T-helper 17 cell (primary cell): ENCODE measurements at regions not wholly inside any gene's neighbourhood (a gene's known extent, or its start where the extent isn't known, plus 50 kb on each side); places are given as distances from the start of the nearest gene placed in this dataset.

Experiments
- ATAC-seq: fragments of 150-1000 bp; cut with Tn5 transposase; 2 replicates; pipeline ENCODE4 v1.10.0; 2021; ENCODE audit warnings: mild to moderate bottlenecking, moderate library complexity
- DNase-seq, 3 donors: peaks; one replicate each; pipeline versions ENCODE4 v3.0.0 to v3.0.0-alpha.2; 2020 to 2021
- H3K9me3 ChIP-seq: one replicate; pipeline ENCODE4 v1.7.0; 2013; ENCODE audit warnings: low read length, mild to moderate bottlenecking; ENCODE audit not compliant: control insufficient read depth, poor library complexity, severe bottlenecking
- H3K27ac Mint-ChIP-seq: one replicate; pipeline ENCODE4 v1.8.0; 2022; ENCODE audit warnings: mild to moderate bottlenecking, moderate library complexity, mixed read lengths
- H3K27me3 Mint-ChIP-seq: one replicate; pipeline ENCODE4 v1.8.0; 2022; ENCODE audit warnings: mixed read lengths
- H3K36me3 Mint-ChIP-seq: one replicate; pipeline ENCODE4 v1.8.0; 2022; ENCODE audit warnings: low read depth, mixed read lengths
- H3K4me1 Mint-ChIP-seq: one replicate; pipeline ENCODE4 v1.8.0; 2022; ENCODE audit warnings: mild to moderate bottlenecking, mixed read lengths
- H3K4me3 Mint-ChIP-seq: one replicate; pipeline ENCODE4 v1.8.0; 2022; ENCODE audit warnings: mild to moderate bottlenecking, moderate library complexity, mixed read lengths

DNA sequence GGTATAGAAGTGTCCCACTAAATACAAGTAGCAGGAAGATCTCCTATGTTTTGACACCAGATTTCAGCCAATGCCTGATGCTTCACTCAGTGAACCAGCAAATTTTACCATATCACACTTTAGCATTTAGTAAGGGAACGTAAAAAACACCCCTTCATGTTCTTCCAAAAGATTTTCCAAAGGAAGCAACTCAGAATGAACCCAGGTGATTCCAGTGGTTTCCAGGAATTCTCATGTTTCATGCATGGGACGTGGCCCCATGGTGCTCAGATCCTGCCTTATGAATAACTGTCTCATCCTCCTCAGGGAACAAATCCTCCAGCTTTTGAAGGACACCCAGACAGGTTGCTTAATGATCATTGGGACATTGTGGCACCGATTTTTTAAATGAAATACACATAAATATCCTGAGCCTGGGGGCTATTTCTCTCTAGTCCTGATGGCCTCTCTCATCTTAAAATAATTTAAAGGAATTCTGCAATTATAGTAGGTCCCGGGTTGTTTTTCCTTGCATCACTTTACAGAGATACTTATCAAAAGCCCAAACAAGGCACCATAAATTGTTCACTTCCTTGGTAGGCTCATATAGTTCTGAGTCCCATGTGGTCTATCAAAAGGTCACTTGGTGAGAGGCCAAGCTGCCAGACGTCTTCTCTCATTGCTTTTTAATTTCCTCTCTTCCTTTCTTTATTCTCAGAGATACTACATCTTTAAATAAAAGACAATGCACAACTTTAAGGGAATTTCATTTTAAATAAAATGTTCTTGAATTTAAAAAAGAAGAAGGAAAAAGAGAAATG is 261.0 kb downstream of the ZNF516 start:
- Mint-ChIP-seq H3K27me3 (peaks cover 16% of the 10 kb centered on the region), H3K36me3 (no peaks in the 10 kb centered on the region), H3K4me1 (no peaks in the 10 kb centered on the region), H3K27ac (no peak overlapping the region), H3K4me3 (no peak overlapping the region)
- no peaks in the 10 kb centered on the region for H3K9me3 ChIP-seq
- DNase-seq (no peak), ATAC-seq (no peak)

DNA sequence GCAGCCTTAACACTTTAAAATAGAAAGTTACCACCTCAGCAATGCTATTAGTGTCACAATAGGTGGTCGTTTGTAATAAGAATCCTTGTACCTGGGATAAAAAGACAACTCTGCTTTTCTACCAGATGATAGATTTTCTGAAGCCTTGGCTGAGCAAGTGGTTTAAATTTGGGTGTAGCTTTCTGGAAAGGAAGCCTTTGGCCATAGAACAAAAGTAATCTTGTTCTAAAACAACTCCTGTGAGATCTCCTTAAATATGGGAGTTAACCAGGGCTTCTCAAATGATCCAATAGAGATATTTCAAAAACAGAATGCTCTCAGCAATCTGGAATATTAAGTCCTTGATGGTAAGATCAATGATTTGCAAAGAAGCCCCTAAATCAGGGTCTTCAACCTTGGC is 261.6 kb downstream of the ZNF516 start:
- no peaks in the 10 kb centered on the region for H3K4me1 Mint-ChIP-seq
- no peak for DNase-seq
- H3K27me3 Mint-ChIP-seq, result peaks cover 16% of the 10 kb centered on the region
- H3K36me3 Mint-ChIP-seq, result no peaks in the 10 kb centered on the region
- no peak for ATAC-seq
- H3K27ac Mint-ChIP-seq, result no peak overlapping the region
- no peak overlapping the region for H3K4me3 Mint-ChIP-seq
- H3K9me3 ChIP-seq, result no peaks in the 10 kb centered on the region

DNA sequence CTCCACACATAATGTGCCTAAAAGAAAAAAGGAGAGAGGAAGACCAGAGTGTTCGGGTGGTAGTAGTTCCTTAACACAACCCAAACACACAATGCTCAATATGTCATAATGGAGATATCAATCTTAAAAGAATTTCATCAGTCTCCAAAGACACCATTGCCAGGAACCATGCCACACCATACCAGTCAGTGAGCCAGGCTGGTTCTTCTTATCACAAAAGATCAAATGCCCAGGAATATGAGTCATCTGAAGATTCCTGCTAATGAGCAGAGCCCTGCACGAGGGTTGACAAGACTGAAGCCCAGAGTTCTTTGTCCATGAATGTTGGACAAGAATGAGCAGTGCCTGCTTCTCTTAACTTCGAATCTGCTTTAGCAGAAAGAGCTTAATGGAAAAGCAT is 262.3 kb downstream of the ZNF516 start:
- DNase-seq (no peak), ATAC-seq (no peak)
- Mint-ChIP-seq H3K27ac (no peak overlapping the region), H3K27me3 (peaks cover 16% of the 10 kb centered on the region), H3K4me3 (no peak overlapping the region), H3K4me1 (no peaks in the 10 kb centered on the region), H3K36me3 (no peaks in the 10 kb centered on the region)
- H3K9me3 ChIP-seq, result no peaks in the 10 kb centered on the region

DNA sequence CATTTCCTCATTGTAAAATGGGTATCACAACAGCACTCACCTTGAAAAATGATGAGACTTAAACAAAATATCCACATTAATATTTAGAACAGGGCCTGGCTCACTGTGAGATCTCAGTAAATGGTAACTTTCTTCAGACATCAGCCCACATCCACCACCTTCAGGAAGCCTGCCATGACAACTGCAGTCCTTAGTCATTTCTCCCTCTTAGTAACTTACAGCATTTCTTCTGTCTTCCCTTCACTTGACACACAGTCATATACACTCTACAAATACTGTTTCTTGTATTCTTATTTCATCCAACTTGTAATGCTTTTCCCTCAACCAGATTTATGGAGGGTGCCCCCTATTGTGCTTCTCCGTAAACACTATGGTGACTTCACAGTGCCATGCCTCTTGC is 263.0 kb downstream of the ZNF516 start:
- no peaks in the 10 kb centered on the region for H3K9me3 ChIP-seq
- Mint-ChIP-seq H3K27me3 (peaks cover 16% of the 10 kb centered on the region), H3K27ac (no peak overlapping the region), H3K36me3 (no peaks in the 10 kb centered on the region), H3K4me1 (no peaks in the 10 kb centered on the region), H3K4me3 (no peak overlapping the region)
- DNase-seq (no peak), ATAC-seq (no peak)

DNA sequence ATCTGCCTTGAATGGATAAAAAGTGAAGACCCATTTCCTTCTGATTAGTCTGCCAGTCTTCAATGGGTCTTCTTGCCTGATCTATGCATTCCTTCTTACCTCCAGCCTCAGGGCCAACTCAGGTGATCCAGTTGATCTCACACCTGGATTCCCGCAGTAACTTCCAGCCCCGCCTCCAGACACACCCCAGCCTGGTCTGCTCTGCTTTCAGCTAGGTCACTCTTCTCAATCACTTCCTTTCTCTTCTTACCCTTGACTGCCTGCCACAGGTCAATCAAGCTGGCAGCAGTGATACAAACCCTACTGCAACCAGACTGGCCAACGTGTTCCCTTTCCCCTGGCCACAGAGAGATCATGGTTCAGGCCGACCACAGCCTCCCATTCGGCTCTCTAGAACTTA is 263.6 kb downstream of the ZNF516 start:
- no peaks in the 10 kb centered on the region for H3K9me3 ChIP-seq
- Mint-ChIP-seq H3K4me1 (no peaks in the 10 kb centered on the region), H3K27ac (no peak overlapping the region), H3K27me3 (peaks cover 16% of the 10 kb centered on the region), H3K36me3 (no peaks in the 10 kb centered on the region), H3K4me3 (no peak overlapping the region)
- ATAC-seq, result no peak
- no peak for DNase-seq

DNA sequence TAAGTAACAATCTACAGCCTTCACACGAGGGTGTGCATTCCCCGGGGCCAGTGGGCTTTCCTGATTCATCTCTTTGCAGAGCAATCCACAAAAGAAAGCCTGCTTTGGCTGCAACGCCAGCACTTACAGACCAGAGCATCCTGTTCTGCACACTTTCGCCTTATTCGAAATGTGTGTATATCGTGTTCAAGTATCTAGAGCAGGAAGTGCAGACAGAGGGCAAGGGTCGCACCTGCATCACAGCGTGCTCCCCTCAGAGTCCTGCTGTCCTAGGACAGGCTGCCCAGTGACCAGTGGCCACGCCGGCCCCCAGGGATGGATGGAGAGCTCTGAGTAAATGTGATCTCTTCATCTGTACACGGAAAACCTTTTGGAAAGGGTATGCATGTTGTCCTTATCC is 264.3 kb downstream of the ZNF516 start:
- ATAC-seq (no peak), DNase-seq (no peak)
- H3K9me3 ChIP-seq, result no peaks in the 10 kb centered on the region
- no peaks in the 10 kb centered on the region for H3K36me3 Mint-ChIP-seq
- H3K27me3 Mint-ChIP-seq, result peaks cover 15% of the 10 kb centered on the region
- H3K27ac Mint-ChIP-seq, result no peak overlapping the region
- H3K4me1 Mint-ChIP-seq, result no peaks in the 10 kb centered on the region
- no peak overlapping the region for H3K4me3 Mint-ChIP-seq

DNA sequence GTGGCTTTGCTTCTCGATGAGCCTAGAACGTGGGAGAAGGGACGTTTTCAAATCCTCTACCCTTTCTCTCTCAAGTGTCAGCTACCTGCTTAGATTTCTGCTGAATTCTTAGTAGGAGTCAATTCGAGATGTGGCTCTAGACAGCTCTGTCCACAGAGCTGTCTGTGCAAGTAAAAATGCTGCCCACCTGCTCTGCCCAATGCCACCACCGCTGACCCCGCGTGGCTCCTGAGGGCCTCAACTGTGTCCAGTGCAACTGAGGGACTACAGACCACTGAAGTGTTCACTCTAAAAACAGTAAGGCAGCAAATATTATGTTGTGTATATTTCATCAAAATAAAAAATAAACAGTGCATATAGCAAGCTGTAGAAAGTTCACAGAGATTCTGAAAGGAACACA is 266.3 kb downstream of the ZNF516 start:
- Mint-ChIP-seq H3K4me1 (no peaks in the 10 kb centered on the region), H3K27me3 (peaks cover 12% of the 10 kb centered on the region), H3K36me3 (no peaks in the 10 kb centered on the region), H3K4me3 (no peak overlapping the region), H3K27ac (no peak overlapping the region)
- ATAC-seq, result no peak
- no peaks in the 10 kb centered on the region for H3K9me3 ChIP-seq
- no peak for DNase-seq

DNA sequence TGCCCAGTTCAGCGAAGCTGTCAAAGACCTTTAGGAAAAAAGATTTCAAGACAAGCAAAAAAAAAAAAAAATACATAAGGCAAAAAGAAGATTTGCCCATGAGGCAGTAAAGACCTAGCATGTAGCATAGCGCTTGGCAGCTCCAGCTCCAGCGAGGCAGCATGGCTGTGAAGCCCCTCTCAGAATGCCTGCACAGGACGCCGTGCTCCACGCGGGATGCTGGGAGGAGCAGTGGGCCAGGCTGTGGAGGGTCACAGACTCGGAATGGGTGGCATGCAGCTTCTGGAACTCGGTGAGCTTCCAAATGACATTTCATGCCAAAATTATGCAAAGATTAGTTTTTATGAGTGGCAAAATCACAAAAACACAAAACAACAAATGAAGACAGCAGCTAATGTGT is 267.3 kb downstream of the ZNF516 start:
- H3K4me1 Mint-ChIP-seq, result no peaks in the 10 kb centered on the region
- H3K36me3 Mint-ChIP-seq, result no peaks in the 10 kb centered on the region
- H3K4me3 Mint-ChIP-seq, result no peak overlapping the region
- H3K27ac Mint-ChIP-seq, result no peak overlapping the region
- H3K27me3 Mint-ChIP-seq, result peaks cover 7% of the 10 kb centered on the region
- DNase-seq (no peak), ATAC-seq (no peak)
- no peaks in the 10 kb centered on the region for H3K9me3 ChIP-seq

DNA sequence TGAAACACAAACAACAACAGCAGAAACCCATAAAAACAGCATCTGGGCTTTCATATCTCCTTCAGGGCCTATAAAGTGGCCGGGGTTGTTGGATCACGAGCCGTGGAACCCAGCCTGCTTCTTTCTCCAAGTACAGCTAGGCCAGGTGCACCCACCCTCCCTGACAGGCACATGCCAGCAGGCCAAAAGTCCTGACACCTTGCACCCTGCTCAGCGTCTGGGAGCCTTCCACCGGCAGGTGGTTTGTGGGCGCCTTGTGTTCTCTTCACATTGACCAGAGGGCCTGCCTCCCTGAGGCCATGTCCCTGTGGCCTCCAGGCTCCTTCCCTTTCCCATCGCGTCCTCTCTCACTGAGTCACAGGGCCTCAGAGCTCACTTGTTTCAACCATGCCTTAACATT is 271.6 kb downstream of the ZNF516 start:
- no peak for DNase-seq
- H3K27me3 Mint-ChIP-seq, result peaks cover 9% of the 10 kb centered on the region
- no peaks in the 10 kb centered on the region for H3K4me1 Mint-ChIP-seq
- H3K36me3 Mint-ChIP-seq, result no peaks in the 10 kb centered on the region
- ATAC-seq, result no peak
- no peak overlapping the region for H3K4me3 Mint-ChIP-seq
- H3K9me3 ChIP-seq, result no peaks in the 10 kb centered on the region
- no peak overlapping the region for H3K27ac Mint-ChIP-seq

DNA sequence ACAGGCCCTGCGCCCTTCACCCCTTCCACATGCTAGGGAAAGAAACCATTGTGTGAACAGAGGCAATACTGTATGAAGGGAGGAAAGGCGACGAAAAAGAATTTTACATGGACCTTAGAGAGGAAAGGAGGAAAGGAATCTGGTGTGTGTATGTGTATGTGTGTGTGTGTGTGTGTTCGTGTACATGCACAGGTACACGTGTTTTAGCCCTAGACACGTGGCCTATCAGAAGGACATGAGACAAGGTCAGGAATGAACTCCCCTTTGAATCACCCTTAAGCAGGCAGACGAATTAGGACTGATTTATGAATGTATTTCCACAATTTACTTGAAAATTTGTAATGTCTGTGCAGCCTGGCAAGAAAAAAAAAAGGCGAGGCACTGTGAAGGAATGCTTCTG is 276.0 kb downstream of the ZNF516 start:
- no peaks in the 10 kb centered on the region for H3K9me3 ChIP-seq
- Mint-ChIP-seq H3K4me3 (no peak overlapping the region), H3K27me3 (peaks cover 19% of the 10 kb centered on the region), H3K4me1 (no peaks in the 10 kb centered on the region), H3K27ac (no peak overlapping the region), H3K36me3 (no peaks in the 10 kb centered on the region)
- no peak for DNase-seq
- no peak for ATAC-seq

DNA sequence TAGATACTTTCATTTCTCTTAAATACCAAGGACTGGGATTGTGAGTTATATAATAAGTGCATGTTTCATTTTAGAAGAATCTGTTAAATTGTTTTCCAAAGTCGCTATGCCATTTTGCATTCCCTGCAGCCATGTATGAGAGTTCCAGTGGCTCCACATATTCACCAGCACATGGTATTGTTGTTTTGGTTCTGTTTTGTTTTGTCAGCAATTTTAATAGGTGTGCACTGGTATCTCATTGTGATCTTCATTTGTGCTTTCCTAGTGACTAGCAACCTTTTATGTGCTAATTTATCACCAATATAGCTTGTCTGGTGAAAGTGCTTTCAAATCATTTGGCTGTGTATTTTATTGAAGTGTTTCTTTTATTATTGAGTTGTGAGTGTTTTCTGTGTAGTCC is 278.9 kb downstream of the ZNF516 start:
- Mint-ChIP-seq H3K27ac (no peak overlapping the region), H3K27me3 (peaks cover 25% of the 10 kb centered on the region), H3K4me3 (no peak overlapping the region), H3K4me1 (peaks cover 3% of the 10 kb centered on the region), H3K36me3 (no peaks in the 10 kb centered on the region)
- H3K9me3 ChIP-seq, result no peaks in the 10 kb centered on the region
- no peak for ATAC-seq
- no peak for DNase-seq

DNA sequence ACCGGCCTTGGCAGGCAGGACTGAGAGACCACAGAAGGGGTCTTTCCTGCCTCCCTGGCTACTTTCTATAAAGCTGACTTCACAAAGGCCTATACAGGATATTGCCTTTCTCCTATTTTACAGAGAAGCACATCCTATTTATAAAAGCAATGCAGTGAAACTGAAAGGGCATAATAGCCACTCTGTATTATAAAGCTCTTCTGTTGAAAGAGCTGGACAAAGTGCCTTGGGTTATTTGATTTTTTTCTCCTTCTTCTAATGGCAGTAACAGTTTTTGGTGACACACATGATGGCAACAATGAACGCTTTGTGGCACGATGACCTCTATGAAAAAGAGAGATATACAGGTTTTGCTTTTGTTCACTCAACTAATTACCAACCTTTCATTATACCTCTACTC is 281.1 kb downstream of the ZNF516 start:
- no peak for ATAC-seq
- Mint-ChIP-seq H3K27ac (no peak overlapping the region), H3K27me3 (peaks cover 34% of the 10 kb centered on the region), H3K36me3 (no peaks in the 10 kb centered on the region), H3K4me1 (peaks cover 3% of the 10 kb centered on the region), H3K4me3 (no peak overlapping the region)
- DNase-seq, result no peak
- H3K9me3 ChIP-seq, result no peaks in the 10 kb centered on the region

DNA sequence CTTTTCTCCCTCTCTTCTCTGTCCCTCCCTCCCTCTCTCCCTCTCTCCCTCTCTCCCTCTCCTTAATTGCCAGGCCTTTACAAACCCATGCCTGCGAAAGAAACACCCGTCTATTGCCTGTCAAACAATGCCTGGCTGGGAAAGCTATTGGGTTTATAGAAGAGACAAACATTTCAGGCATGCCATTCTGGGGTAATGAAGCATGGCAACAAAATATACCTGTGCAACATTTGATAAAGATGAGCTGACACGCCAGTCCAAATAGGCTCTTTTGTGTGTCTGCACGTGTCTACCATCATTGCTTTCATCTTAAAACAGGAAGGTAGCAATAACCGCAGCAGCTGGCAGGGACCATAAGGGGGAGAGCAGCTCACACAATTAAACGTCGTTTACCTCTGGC is 282.1 kb downstream of the ZNF516 start:
- no peaks in the 10 kb centered on the region for H3K36me3 Mint-ChIP-seq
- H3K4me1 Mint-ChIP-seq, result peaks cover 3% of the 10 kb centered on the region
- ATAC-seq (no peak), DNase-seq (no peak)
- no peak overlapping the region for H3K4me3 Mint-ChIP-seq
- no peaks in the 10 kb centered on the region for H3K9me3 ChIP-seq
- peaks cover 36% of the 10 kb centered on the region for H3K27me3 Mint-ChIP-seq
- no peak overlapping the region for H3K27ac Mint-ChIP-seq

DNA sequence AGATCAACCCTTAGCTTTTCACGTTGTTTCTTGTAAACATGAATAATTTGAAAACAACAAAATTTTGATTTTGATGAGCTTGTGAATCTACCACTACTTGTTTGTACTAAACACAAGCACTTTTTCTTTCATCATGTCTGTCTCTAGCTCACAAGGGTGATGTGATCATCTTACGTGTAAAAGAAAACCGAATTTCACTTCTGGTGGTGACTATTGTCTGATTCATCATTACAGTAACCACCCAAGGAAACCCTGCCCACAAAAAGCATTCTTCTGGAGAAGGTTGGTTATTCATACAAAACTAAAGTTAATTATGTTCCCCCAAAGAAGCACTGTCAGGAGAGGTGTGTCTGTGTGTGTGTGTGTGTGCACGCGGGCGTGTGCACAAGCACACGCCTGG is 285.4 kb downstream of the ZNF516 start:
- no peak overlapping the region for H3K27ac Mint-ChIP-seq
- no peak overlapping the region for H3K4me3 Mint-ChIP-seq
- H3K27me3 Mint-ChIP-seq, result peaks cover 31% of the 10 kb centered on the region
- H3K9me3 ChIP-seq, result no peaks in the 10 kb centered on the region
- peaks cover 3% of the 10 kb centered on the region for H3K4me1 Mint-ChIP-seq
- no peaks in the 10 kb centered on the region for H3K36me3 Mint-ChIP-seq
- DNase-seq (no peak), ATAC-seq (no peak)
